A549 (cell line): ENCODE measurements at regions not wholly inside any gene's neighbourhood (a gene's known extent, or its start where the extent isn't known, plus 50 kb on each side); places are given as distances from the start of the nearest gene placed in this dataset.

Experiments used
- ATAC-seq, 2 experiments: fragments of 200-7000 bp in 1 of 2; fragments of >200 bp in 1 of 2; cut with Nextera tagmentation in 1 of 2; cut with Tn5 transposase in 1 of 2; 3 replicates each; pipeline versions ENCODE4 v1.8.0 to v1.9.1; 2018 to 2020; ENCODE audit warnings: mild to moderate bottlenecking in 1 of 2, moderate library complexity in 1 of 2
- CTCF ChIA-PET: fragments of 300-600 bp; sonication (Branson Sonifier 250); formaldehyde crosslinking; extraction: SDS; loops from one replicate; lab custom pipeline; 2021; ENCODE audit warnings: antibody characterized with exemption, inconsistent platforms; lab: Yijun Ruan, JAX
- POLR2A ChIA-PET: fragments of 350-600 bp; formaldehyde crosslinking; extraction: SDS; loops from one replicate; lab custom pipeline; 2021; ENCODE audit warnings: antibody characterized with exemption, inconsistent platforms; lab: Yijun Ruan, JAX
- DNase-seq, 2 experiments: peaks; one replicate each; pipeline versions ENCODE4 v3.0.0 to v3.0.0-alpha.2; 2011 to 2016; ENCODE audit warnings: low read depth in 1 of 2, low spot score in 1 of 2
- FAIRE-seq: peaks from 2 replicates; lab custom pipeline; 2011; peaks lifted over from hg19 to GRCh38; lab: Jason Lieb, UNC
- H3K27ac ChIP-seq, 2 experiments: fragments of >200 bp; sonication (Bioruptor Twin); formaldehyde crosslinking; 3 replicates each; pipeline ENCODE4 v1.5.1; 2016 to 2017
- H3K4me1 ChIP-seq: fragments of >200 bp; sonication (Bioruptor Twin); formaldehyde crosslinking; 3 replicates; pipeline ENCODE4 v1.6.1; 2016
- H3K4me2 ChIP-seq: fragments of >200 bp; sonication (Bioruptor Twin); formaldehyde crosslinking; 3 replicates; pipeline ENCODE4 v1.6.1; 2016
- H3K4me3 ChIP-seq: fragments of >200 bp; sonication (Bioruptor Twin); formaldehyde crosslinking; 3 replicates; pipeline ENCODE4 v1.5.1; 2016
- H3K9me3 ChIP-seq: fragments of >200 bp; sonication (Bioruptor Twin); formaldehyde crosslinking; 3 replicates; pipeline ENCODE4 v1.6.1; 2016
- BCL3 ChIP-seq: fragments of >200 bp; sonication (Bioruptor Twin); formaldehyde crosslinking; IDR thresholded peaks from 3 replicates; pipeline ENCODE4 v1.6.1; 2016
- BHLHE40 ChIP-seq: IDR thresholded peaks from 2 replicates; pipeline ENCODE4 v1.6.1; 2012; ENCODE audit warnings: low read depth, low read length, inconsistent platforms
- CBX2 ChIP-seq: fragments of 200-600 bp; sonication (generic); IDR thresholded peaks from 2 replicates; pipeline ENCODE4 v1.6.1; 2016; ENCODE audit warnings: low read depth, mild to moderate bottlenecking, borderline replicate concordance
- CBX8 ChIP-seq: fragments of 200-600 bp; sonication (generic); IDR thresholded peaks from 2 replicates; pipeline ENCODE4 v1.6.1; 2016
- CEBPB ChIP-seq, 2 experiments: fragments of >200 bp in 1 of 2; sonication (Bioruptor Twin) in 1 of 2; formaldehyde crosslinking in 1 of 2; IDR thresholded peaks; 2 replicates each; pipeline ENCODE4 v1.6.1; 2012 to 2016
- E2F6 ChIP-seq: IDR thresholded peaks from 2 replicates; pipeline ENCODE4 v1.6.1; 2012; ENCODE audit warnings: low read depth, borderline replicate concordance
- EHF ChIP-seq: fragments of 250-450 bp; sonication (Bioruptor Pico); IDR thresholded peaks from 2 replicates; pipeline ENCODE4 v1.5.0; 2020; ENCODE audit warnings: mild to moderate bottlenecking
- EHMT2 ChIP-seq: fragments of 200-600 bp; sonication (generic); IDR thresholded peaks from 2 replicates; pipeline ENCODE4 v1.6.1; 2016; ENCODE audit warnings: antibody characterized with exemption, low read depth, mild to moderate bottlenecking, moderate library complexity
- ELK1 ChIP-seq: fragments of 150-350 bp; IDR thresholded peaks from 2 replicates; pipeline ENCODE4 v1.6.1; 2014; ENCODE audit warnings: low read depth, mild to moderate bottlenecking, low read length
- EP300 ChIP-seq, 2 experiments: fragments of >200 bp; sonication (Bioruptor Twin); formaldehyde crosslinking; IDR thresholded peaks; 2 replicates in 1 of 2; 3 replicates in 1 of 2; pipeline ENCODE4 v1.6.1; 2016 to 2017
- GATA3 ChIP-seq: IDR thresholded peaks from 2 replicates; pipeline ENCODE4 v1.6.1; 2012; ENCODE audit warnings: borderline replicate concordance
- HES2 ChIP-seq: fragments of >200 bp; sonication (Bioruptor Twin); formaldehyde crosslinking; IDR thresholded peaks from 2 replicates; pipeline ENCODE4 v1.6.1; 2016
- HEYL ChIP-seq: fragments of 250-450 bp; sonication (Bioruptor Pico); IDR thresholded peaks from 2 replicates; pipeline ENCODE4 v1.8.0; 2021; ENCODE audit warnings: mild to moderate bottlenecking, moderate library complexity
- HMGXB4 ChIP-seq: fragments of 250-450 bp; sonication (Bioruptor Pico); IDR thresholded peaks from 2 replicates; pipeline ENCODE4 v1.5.0; 2021; ENCODE audit warnings: mild to moderate bottlenecking, moderate library complexity, borderline replicate concordance
- HOXB13 ChIP-seq: fragments of 250-450 bp; sonication (Bioruptor Pico); IDR thresholded peaks from 2 replicates; pipeline ENCODE4 v1.5.0; 2020; ENCODE audit warnings: low read depth, mild to moderate bottlenecking, moderate library complexity
- HOXB5 ChIP-seq: fragments of 250-450 bp; sonication (Bioruptor Pico); IDR thresholded peaks from 2 replicates; pipeline ENCODE4 v1.5.0; 2020; ENCODE audit warnings: mild to moderate bottlenecking, moderate library complexity
- JUN ChIP-seq, 2 experiments: fragments of >200 bp; sonication (Bioruptor Twin); formaldehyde crosslinking; IDR thresholded peaks; 2 replicates in 1 of 2; 3 replicates in 1 of 2; pipeline ENCODE4 v1.6.1; 2016 to 2017
- MAFK ChIP-seq: fragments of 450-650 bp; IDR thresholded peaks from 2 replicates; pipeline ENCODE4 v1.6.1; 2014; ENCODE audit not compliant: partially characterized antibody
- MYC ChIP-seq: IDR thresholded peaks from 2 replicates; pipeline ENCODE4 v1.6.1; 2012; ENCODE audit warnings: mild to moderate bottlenecking, inconsistent platforms, low read length, improper control_type of control experiment, borderline replicate concordance
- NR3C1 ChIP-seq: fragments of >200 bp; sonication (Bioruptor Twin); formaldehyde crosslinking; IDR thresholded peaks from 3 replicates; pipeline ENCODE4 v1.6.1; 2017
- RCOR1 ChIP-seq: fragments of 150-350 bp; IDR thresholded peaks from 2 replicates; pipeline ENCODE4 v1.6.1; 2014; ENCODE audit warnings: antibody characterized with exemption, low read length, low read depth
- RFX5 ChIP-seq: fragments of 450-650 bp; IDR thresholded peaks from 2 replicates; pipeline ENCODE4 v1.7.1; 2014; ENCODE audit warnings: antibody characterized with exemption, mild to moderate bottlenecking, moderate library complexity
- RNF2 ChIP-seq: fragments of 200-600 bp; sonication (generic); IDR thresholded peaks from 2 replicates; pipeline ENCODE4 v1.6.1; 2016; ENCODE audit warnings: low read depth, mild to moderate bottlenecking, antibody characterized with exemption, moderate library complexity, borderline replicate concordance
- SREBF2 ChIP-seq: fragments of 450-650 bp; IDR thresholded peaks from 2 replicates; pipeline ENCODE4 v1.6.1; 2014; ENCODE audit warnings: mild to moderate bottlenecking, moderate library complexity
- TFCP2L1 ChIP-seq: fragments of 250-450 bp; sonication (Bioruptor Pico); IDR thresholded peaks from 2 replicates; pipeline ENCODE4 v1.5.0; 2021; ENCODE audit warnings: mild to moderate bottlenecking
- TP53 ChIP-seq: fragments of 250-450 bp; sonication (Bioruptor Pico); IDR thresholded peaks from 2 replicates; pipeline ENCODE4 v1.5.0; 2021; ENCODE audit warnings: mild to moderate bottlenecking, moderate library complexity
- ZNF302 ChIP-seq: fragments of 250-450 bp; sonication (Bioruptor Pico); IDR thresholded peaks from 2 replicates; pipeline ENCODE4 v1.9.0; 2021; ENCODE audit warnings: inconsistent platforms, mild to moderate bottlenecking, moderate library complexity
- ZSCAN20 ChIP-seq: fragments of 250-450 bp; sonication (Bioruptor Pico); IDR thresholded peaks from 2 replicates; pipeline ENCODE4 v1.8.0; 2022; ENCODE audit warnings: mild to moderate bottlenecking, moderate library complexity
- WGBS: methylation state at CpG from one replicate; pipeline ENCODE4 v1.1.6; 2017; ENCODE audit errors: missing lambda C conversion rate; 5-methylcytosine and 5-hydroxymethylcytosine counted together
- TF ChIP-seq, protein P1 (sequence below): fragments of 450-650 bp; IDR thresholded peaks from 2 replicates; pipeline ENCODE4 v1.6.1; 2014; ENCODE audit warnings: antibody characterized with exemption
- TF ChIP-seq, protein P2 (sequence below): fragments of >200 bp; sonication (Bioruptor Twin); formaldehyde crosslinking; IDR thresholded peaks from 3 replicates; pipeline ENCODE4 v1.5.1; 2016

DNA sequence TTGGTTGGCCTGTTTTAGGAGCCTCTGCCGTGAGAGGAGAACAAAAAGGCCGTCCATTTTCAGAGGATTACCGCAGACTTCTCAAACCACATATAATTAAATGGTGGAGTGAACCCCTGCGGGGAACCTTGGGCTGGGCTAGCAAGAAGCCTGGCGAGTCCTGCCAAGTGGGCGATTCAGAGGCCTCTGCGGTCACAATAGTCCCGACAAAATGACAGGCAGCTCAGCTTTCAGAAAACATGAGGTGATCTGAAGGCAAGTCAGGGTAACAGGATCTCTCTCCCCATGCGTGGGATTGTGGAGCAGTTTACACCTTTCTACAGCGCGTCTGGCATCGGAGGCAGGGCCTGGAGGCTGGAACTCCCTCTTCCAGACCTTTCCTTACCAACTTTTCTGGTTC lies 134.8 kb downstream of the ASB7 start:
- POLR2A ChIA-PET = no interaction called here

DNA sequence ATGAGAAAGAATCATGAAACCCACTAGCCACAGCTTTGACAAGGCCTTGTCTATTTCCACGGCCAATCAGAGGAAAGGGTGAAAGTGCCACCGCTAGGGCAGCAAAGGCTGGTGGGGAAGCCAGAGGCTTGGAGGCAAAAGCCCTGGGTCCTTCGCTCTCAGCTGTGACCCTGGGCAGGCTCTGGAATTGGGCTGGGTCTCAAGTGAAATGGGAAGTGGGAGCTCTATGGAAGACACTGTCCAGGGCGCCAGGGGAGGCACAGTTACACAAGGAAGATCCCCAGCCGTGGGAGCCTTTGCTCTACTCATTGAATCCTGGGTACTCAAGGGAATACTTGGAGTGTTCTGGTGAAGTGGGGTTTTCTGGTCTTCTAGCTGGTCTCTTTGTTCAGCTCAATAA lies 136.2 kb downstream of the ASB7 start:
- Histone ChIP-seq H3K4me2 (no peak overlapping the region), H3K27ac (no peak overlapping the region), H3K9me3 (0 out of 3 replicates have a peak, but pooled peaks cover 5% of the 10 kb centered on the region), H3K4me1 (peaks cover 3% of the 10 kb centered on the region), H3K4me3 (no peak overlapping the region)
- no peak for DNase-seq
- CTCF ChIA-PET = interaction anchor here (0.8 to 2.8 kb wide), 9 partner anchors 10 to 179 kb away, joined by 3 to 13 read pairs (median 4); no protein-coding TSS in a partner anchor
- 77% methylated on average over 5 of the region's 5 CpGs for WGBS
- POLR2A ChIA-PET = no interaction called here
- no peak for FAIRE-seq
- ATAC-seq = no peak
- TF ChIP-seq CBX2 = no peak
- no peak for TF ChIP-seq MYC
- no peak for TF ChIP-seq MAFK
- no peak for TF ChIP-seq ZSCAN20
- no peak for TF ChIP-seq HEYL (CRISPR knock-in tag)
- no peak for TF ChIP-seq HOXB5
- TF ChIP-seq RCOR1 = no peak
- TF ChIP-seq E2F6 = no peak
- no peak for TF ChIP-seq TP53 (CRISPR knock-in tag)
- TF ChIP-seq HES2 = no peak
- TF ChIP-seq HMGXB4 (CRISPR knock-in tag) = no peak
- TF ChIP-seq EP300 (IDR thresholded peaks at IDR 0.05) = no peak
- no peak for TF ChIP-seq ZNF302 (CRISPR knock-in tag)
- TF ChIP-seq SREBF2 = no peak
- no peak for TF ChIP-seq BHLHE40
- no peak for TF ChIP-seq HOXB13 (CRISPR knock-in tag)
- TF ChIP-seq CBX8 = no peak

More for the DNA sequence above, 134.8 kb downstream of the ASB7 start:
- peaks cover 17% of the 10 kb centered on the region for H3K4me1 ChIP-seq
- TF ChIP-seq SREBF2 = no peak
- TF ChIP-seq HOXB5 = no peak
- TF ChIP-seq CBX2 = no peak
- TF ChIP-seq EP300 (IDR thresholded peaks at IDR 0.05) = no peak
- TF ChIP-seq BHLHE40 = no peak
- TF ChIP-seq, protein P1, sequence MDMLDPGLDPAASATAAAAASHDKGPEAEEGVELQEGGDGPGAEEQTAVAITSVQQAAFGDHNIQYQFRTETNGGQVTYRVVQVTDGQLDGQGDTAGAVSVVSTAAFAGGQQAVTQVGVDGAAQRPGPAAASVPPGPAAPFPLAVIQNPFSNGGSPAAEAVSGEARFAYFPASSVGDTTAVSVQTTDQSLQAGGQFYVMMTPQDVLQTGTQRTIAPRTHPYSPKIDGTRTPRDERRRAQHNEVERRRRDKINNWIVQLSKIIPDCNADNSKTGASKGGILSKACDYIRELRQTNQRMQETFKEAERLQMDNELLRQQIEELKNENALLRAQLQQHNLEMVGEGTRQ = no peak
- no peak for TF ChIP-seq EHMT2
- TF ChIP-seq CEBPB (IDR thresholded peaks at IDR 0.05) = no peak
- TF ChIP-seq JUN (IDR thresholded peaks at IDR 0.05) = no peak
- TF ChIP-seq RNF2 = no peak
- no peak for TF ChIP-seq NR3C1
- TF ChIP-seq EHF (CRISPR knock-in tag) = no peak
- no peak for TF ChIP-seq TFCP2L1
- TF ChIP-seq RFX5 = no peak
- TF ChIP-seq MAFK = no peak
- TF ChIP-seq ZSCAN20 = no peak
- no peak for TF ChIP-seq BCL3
- TF ChIP-seq ELK1 = no peak
- TF ChIP-seq, protein P2, sequence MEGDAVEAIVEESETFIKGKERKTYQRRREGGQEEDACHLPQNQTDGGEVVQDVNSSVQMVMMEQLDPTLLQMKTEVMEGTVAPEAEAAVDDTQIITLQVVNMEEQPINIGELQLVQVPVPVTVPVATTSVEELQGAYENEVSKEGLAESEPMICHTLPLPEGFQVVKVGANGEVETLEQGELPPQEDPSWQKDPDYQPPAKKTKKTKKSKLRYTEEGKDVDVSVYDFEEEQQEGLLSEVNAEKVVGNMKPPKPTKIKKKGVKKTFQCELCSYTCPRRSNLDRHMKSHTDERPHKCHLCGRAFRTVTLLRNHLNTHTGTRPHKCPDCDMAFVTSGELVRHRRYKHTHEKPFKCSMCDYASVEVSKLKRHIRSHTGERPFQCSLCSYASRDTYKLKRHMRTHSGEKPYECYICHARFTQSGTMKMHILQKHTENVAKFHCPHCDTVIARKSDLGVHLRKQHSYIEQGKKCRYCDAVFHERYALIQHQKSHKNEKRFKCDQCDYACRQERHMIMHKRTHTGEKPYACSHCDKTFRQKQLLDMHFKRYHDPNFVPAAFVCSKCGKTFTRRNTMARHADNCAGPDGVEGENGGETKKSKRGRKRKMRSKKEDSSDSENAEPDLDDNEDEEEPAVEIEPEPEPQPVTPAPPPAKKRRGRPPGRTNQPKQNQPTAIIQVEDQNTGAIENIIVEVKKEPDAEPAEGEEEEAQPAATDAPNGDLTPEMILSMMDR = no peak
- TF ChIP-seq GATA3 = no peak
- ATAC-seq = no peak
- CTCF ChIA-PET = interaction anchor here (0.7 to 2.8 kb wide), 11 partner anchors 11 to 271 kb away, joined by 3 to 13 read pairs (median 4); no protein-coding TSS in a partner anchor
- WGBS = 98% methylated on average over 12 of the region's 12 CpGs
- DNase-seq = no peak
- H3K4me3 ChIP-seq = no peak overlapping the region
- FAIRE-seq = no peak
- H3K9me3 ChIP-seq = 0 out of 3 replicates have a peak, but pooled peaks cover 5% of the 10 kb centered on the region
- no peak overlapping the region for H3K4me2 ChIP-seq
- H3K27ac ChIP-seq = no peak overlapping the region
